Neural cell (in vitro differentiated cells): ENCODE measurements at regions not wholly inside any gene's neighbourhood (a gene's known extent, or its start where the extent isn't known, plus 50 kb on each side); places are given as distances from the start of the nearest gene placed in this dataset.
"Not testable (repeated sequence)": the region's sequence is repeated elsewhere in the genome, so short reads cannot be mapped to it uniquely, and the experiment has no call there.

Experiments
- H2AFZ ChIP-seq: fragments of 200-600, 300-800 bp; sonication (generic), shearing (Covaris generic); 2 replicates; pipeline ENCODE4 v1.6.0; 2014; ENCODE audit warnings: low read depth, mild to moderate bottlenecking, antibody characterized with exemption, low read length, moderate library complexity
- H3F3A ChIP-seq: fragments of 200-600 bp; shearing (Covaris generic); 2 replicates; pipeline ENCODE4 v1.6.1; 2016; ENCODE audit warnings: mild to moderate bottlenecking, moderate library complexity, mixed read lengths, antibody characterized with exemption, low read length; ENCODE audit not compliant: insufficient read depth, poor library complexity, severe bottlenecking
- H3K27ac ChIP-seq: fragments of 200-600, 300-800 bp; sonication (generic), shearing (Covaris generic); 2 replicates; pipeline ENCODE4 v1.5.1; 2014; ENCODE audit warnings: mild to moderate bottlenecking, low read length, moderate library complexity
- H3K27me3 ChIP-seq: fragments of 300-800, 200-600 bp; sonication (generic), shearing (Covaris generic); 2 replicates; pipeline ENCODE4 v1.6.0; 2014; ENCODE audit warnings: mild to moderate bottlenecking, low read depth, low read length, moderate library complexity; ENCODE audit not compliant: insufficient read depth
- H3K36me3 ChIP-seq: fragments of 300-800, 200-600 bp; sonication (generic), shearing (Covaris generic); 2 replicates; pipeline ENCODE4 v1.5.1; 2014; ENCODE audit warnings: mild to moderate bottlenecking, antibody characterized with exemption, low read length, moderate library complexity; ENCODE audit not compliant: insufficient read depth
- H3K4me2 ChIP-seq: fragments of 300-800, 200-600 bp; sonication (generic), shearing (Covaris generic); 2 replicates; pipeline ENCODE4 v1.6.0; 2014; ENCODE audit warnings: mild to moderate bottlenecking, low read length
- H3K4me3 ChIP-seq: fragments of 300-800, 200-600 bp; sonication (generic), shearing (Covaris generic); 2 replicates; pipeline ENCODE4 v1.5.1; 2014; ENCODE audit warnings: mild to moderate bottlenecking, low read length, moderate library complexity
- H3K79me2 ChIP-seq: fragments of 200-600 bp; shearing (Covaris generic); replicated peaks from 2 replicates; pipeline ENCODE4 v1.6.0; 2014; ENCODE audit warnings: mild to moderate bottlenecking, low read length, moderate library complexity; ENCODE audit not compliant: insufficient read depth
- H3K9ac ChIP-seq: fragments of 300-800, 200-600 bp; sonication (generic), shearing (Covaris generic); 2 replicates; pipeline ENCODE4 v1.6.1; 2016; ENCODE audit warnings: mild to moderate bottlenecking, low read length, mixed read lengths
- H3K9me2 ChIP-seq: fragments of 200-600 bp; shearing (Covaris generic); 2 replicates; pipeline ENCODE4 v1.6.1; 2016; ENCODE audit warnings: mild to moderate bottlenecking, low read length, mixed read lengths; ENCODE audit not compliant: insufficient read depth
- H3K9me3 ChIP-seq: fragments of 200-600, 300-800 bp; sonication (generic), shearing (Covaris generic); 2 replicates; pipeline ENCODE4 v1.6.1; 2016; ENCODE audit warnings: mild to moderate bottlenecking, mixed run types, low read length, moderate library complexity, mixed read lengths
- H4K20me1 ChIP-seq: fragments of 200-600 bp; shearing (Covaris generic); 2 replicates; pipeline ENCODE4 v1.6.1; 2016; ENCODE audit warnings: mild to moderate bottlenecking, mixed run types; ENCODE audit not compliant: insufficient read depth
- EP300 ChIP-seq: fragments of 450-650 bp; conservative IDR thresholded peaks from 2 replicates; pipeline ENCODE4 v1.6.1; 2014; ENCODE audit warnings: antibody characterized with exemption, mild to moderate bottlenecking, moderate library complexity; ENCODE audit not compliant: poor library complexity, severe bottlenecking
- EZH2 ChIP-seq: fragments of 200-600, 300-800 bp; shearing (Covaris generic), sonication (generic); IDR thresholded peaks from 2 replicates; pipeline ENCODE4 v1.6.1; 2014; ENCODE audit warnings: antibody characterized with exemption, low read length, borderline replicate concordance, mild to moderate bottlenecking; ENCODE audit not compliant: insufficient read depth, poor library complexity, severe bottlenecking
- MXI1 ChIP-seq: fragments of 450-650 bp; conservative IDR thresholded peaks from 2 replicates; pipeline ENCODE4 v1.6.1; 2014; ENCODE audit warnings: antibody characterized with exemption, mild to moderate bottlenecking; ENCODE audit not compliant: poor library complexity, severe bottlenecking
- POLR2AphosphoS5 ChIP-seq: IDR thresholded peaks from 2 replicates; pipeline ENCODE4 v1.6.1; 2012
- RAD21 ChIP-seq: fragments of 450-650 bp; conservative IDR thresholded peaks from 2 replicates; pipeline ENCODE4 v1.6.1; 2014; ENCODE audit warnings: antibody characterized with exemption, mild to moderate bottlenecking, moderate library complexity
- SMC3 ChIP-seq: fragments of 450-650 bp; conservative IDR thresholded peaks from 2 replicates; pipeline ENCODE4 v1.6.1; 2014; ENCODE audit warnings: antibody characterized with exemption, mild to moderate bottlenecking, moderate library complexity; ENCODE audit not compliant: poor library complexity
- TAF1 ChIP-seq: IDR thresholded peaks from 2 replicates; pipeline ENCODE4 v1.6.1; 2012; ENCODE audit warnings: low read depth
- TF ChIP-seq, protein P1 (sequence below): IDR thresholded peaks from 2 replicates; pipeline ENCODE4 v1.6.1; 2012; ENCODE audit warnings: borderline replicate concordance
- TF ChIP-seq, protein P2 (sequence below): fragments of 450-650 bp; IDR thresholded peaks from 2 replicates; pipeline ENCODE4 v1.5.1; 2014; ENCODE audit warnings: antibody characterized with exemption, mild to moderate bottlenecking, moderate library complexity; ENCODE audit not compliant: poor library complexity, severe bottlenecking

DNA sequence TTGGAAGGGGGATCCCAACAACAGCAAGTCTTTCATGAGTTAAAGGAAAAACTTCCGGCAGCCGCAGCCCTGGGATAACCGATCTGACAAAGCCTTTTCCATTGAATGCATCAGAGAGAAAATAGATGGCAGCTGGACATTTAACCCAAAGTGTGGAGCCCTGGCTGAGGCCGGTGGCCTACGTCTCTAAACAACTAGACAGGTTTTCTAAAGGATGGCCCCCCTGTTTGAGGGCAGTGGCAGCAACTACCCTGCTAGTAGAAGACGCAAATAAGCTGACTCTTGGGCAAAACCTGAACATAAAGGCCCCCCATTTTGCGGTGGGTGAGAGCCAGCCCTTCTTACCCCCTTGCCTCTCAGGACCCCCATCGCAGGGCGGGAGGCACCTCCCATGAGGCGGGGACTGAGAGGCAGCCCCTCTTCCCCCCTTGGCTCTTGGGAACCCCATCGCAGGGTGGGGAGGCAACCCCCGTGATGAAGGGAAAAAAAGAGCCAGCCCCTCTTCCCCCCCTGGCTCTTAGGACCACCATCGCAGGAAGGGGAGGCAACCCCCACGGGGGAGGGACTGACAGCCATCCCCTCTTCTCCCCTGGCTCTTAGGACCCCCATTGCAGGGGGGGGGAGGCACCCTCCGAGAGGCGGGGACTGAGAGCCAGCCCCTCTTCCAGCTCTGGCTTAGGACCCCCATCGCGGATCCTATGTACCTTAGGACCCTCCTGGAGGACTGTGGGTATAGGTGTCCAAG lies 2422.9 kb upstream of the PCDH20 start:
- no peak overlapping the region for H3K9ac ChIP-seq
- no peak overlapping the region for H3K27ac ChIP-seq
- no peak overlapping the region for H2AFZ ChIP-seq
- H3K27me3 ChIP-seq = no peaks in the 10 kb centered on the region
- no peak overlapping the region for H3K4me2 ChIP-seq
- no peaks in the 10 kb centered on the region for H3K9me3 ChIP-seq
- H3K79me2 ChIP-seq = no peaks in the 10 kb centered on the region
- TF ChIP-seq POLR2AphosphoS5 = no peak
- no peak for TF ChIP-seq TAF1
- TF ChIP-seq RAD21 = no peak
- no peak for TF ChIP-seq MXI1
- TF ChIP-seq, protein P1, sequence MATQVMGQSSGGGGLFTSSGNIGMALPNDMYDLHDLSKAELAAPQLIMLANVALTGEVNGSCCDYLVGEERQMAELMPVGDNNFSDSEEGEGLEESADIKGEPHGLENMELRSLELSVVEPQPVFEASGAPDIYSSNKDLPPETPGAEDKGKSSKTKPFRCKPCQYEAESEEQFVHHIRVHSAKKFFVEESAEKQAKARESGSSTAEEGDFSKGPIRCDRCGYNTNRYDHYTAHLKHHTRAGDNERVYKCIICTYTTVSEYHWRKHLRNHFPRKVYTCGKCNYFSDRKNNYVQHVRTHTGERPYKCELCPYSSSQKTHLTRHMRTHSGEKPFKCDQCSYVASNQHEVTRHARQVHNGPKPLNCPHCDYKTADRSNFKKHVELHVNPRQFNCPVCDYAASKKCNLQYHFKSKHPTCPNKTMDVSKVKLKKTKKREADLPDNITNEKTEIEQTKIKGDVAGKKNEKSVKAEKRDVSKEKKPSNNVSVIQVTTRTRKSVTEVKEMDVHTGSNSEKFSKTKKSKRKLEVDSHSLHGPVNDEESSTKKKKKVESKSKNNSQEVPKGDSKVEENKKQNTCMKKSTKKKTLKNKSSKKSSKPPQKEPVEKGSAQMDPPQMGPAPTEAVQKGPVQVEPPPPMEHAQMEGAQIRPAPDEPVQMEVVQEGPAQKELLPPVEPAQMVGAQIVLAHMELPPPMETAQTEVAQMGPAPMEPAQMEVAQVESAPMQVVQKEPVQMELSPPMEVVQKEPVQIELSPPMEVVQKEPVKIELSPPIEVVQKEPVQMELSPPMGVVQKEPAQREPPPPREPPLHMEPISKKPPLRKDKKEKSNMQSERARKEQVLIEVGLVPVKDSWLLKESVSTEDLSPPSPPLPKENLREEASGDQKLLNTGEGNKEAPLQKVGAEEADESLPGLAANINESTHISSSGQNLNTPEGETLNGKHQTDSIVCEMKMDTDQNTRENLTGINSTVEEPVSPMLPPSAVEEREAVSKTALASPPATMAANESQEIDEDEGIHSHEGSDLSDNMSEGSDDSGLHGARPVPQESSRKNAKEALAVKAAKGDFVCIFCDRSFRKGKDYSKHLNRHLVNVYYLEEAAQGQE = no peak
- no peak for TF ChIP-seq EZH2
- TF ChIP-seq EP300 = no peak
- TF ChIP-seq, protein P2, sequence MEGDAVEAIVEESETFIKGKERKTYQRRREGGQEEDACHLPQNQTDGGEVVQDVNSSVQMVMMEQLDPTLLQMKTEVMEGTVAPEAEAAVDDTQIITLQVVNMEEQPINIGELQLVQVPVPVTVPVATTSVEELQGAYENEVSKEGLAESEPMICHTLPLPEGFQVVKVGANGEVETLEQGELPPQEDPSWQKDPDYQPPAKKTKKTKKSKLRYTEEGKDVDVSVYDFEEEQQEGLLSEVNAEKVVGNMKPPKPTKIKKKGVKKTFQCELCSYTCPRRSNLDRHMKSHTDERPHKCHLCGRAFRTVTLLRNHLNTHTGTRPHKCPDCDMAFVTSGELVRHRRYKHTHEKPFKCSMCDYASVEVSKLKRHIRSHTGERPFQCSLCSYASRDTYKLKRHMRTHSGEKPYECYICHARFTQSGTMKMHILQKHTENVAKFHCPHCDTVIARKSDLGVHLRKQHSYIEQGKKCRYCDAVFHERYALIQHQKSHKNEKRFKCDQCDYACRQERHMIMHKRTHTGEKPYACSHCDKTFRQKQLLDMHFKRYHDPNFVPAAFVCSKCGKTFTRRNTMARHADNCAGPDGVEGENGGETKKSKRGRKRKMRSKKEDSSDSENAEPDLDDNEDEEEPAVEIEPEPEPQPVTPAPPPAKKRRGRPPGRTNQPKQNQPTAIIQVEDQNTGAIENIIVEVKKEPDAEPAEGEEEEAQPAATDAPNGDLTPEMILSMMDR = no peak
- TF ChIP-seq SMC3 = no peak
- H3K36me3 ChIP-seq = no peaks in the 10 kb centered on the region
- H4K20me1 ChIP-seq = no peaks in the 10 kb centered on the region
- H3K4me3 ChIP-seq = no peak overlapping the region
- no peaks in the 10 kb centered on the region for H3K9me2 ChIP-seq
- no peaks in the 10 kb centered on the region for H3F3A ChIP-seq

DNA sequence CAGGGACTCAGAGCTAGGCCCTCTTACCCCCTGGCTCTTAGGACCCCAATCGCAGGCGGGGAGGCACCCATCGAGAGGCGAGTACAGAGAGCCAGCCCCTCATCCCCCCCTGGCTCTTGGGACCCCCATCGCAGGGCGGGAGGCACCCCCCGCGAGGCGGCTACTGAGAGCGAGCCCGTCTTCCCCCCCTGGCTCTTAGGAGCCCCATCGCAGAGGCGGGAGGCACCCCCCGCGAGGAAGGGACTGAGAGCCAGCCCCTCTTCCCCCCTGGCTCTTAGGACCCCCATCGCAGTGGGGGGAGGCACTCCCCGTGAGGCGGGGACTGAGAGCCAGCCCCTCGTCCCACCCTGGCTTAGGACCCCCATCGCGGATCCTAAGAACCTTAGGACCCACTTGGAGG lies 2422.1 kb upstream of the PCDH20 start:
- not testable (repeated sequence) for H3K79me2 ChIP-seq, H4K20me1 ChIP-seq, H3F3A ChIP-seq, H3K9me3 ChIP-seq, H3K27me3 ChIP-seq, H3K4me3 ChIP-seq, H3K9me2 ChIP-seq, H3K36me3 ChIP-seq, H3K9ac ChIP-seq, H2AFZ ChIP-seq, H3K4me2 ChIP-seq, H3K27ac ChIP-seq

DNA sequence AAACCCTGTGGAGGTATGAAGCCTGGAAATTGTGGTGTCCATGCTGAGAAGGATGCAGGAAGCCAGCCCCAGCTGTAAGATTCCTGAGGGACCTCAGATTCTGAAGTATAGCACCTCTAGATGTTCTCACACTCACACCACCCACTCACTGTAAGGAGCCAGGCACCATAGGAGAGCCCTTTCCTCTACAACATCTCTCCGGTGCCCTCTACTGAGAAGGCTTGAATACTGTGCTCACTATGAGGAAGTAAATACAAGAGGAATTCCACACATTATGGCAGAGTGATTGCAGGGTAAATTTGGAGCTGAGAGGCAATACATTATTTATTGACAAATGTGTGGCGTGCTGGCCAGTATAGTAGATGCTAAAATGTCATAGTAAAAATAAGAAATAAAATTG lies 2414.0 kb upstream of the PCDH20 start:
- not testable (repeated sequence) for H3K9ac ChIP-seq, H4K20me1 ChIP-seq, H3K9me2 ChIP-seq, H3K79me2 ChIP-seq, H3K9me3 ChIP-seq, H3K27me3 ChIP-seq, H3K4me2 ChIP-seq, H3K27ac ChIP-seq, H3K36me3 ChIP-seq, H3F3A ChIP-seq, H3K4me3 ChIP-seq, H2AFZ ChIP-seq

DNA sequence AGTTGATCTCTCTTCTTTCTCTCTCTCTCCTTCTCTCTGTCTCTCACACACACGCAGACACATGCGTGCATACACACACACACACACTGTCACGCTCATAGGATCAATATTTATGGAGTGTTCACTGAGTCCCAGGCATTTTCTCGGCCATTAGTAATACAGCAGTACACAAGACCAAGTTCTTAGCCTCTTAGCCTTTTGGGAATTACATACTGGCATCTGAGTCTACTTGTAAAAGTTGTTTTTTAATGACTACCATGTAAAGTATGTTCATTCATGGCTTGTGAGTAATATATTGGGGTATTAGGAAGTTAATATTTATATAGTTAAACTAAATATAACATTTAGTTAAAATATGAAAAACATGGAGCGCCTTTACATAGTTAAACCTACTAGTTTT lies 2406.1 kb upstream of the PCDH20 start:
- not testable (repeated sequence) for H3K27ac ChIP-seq, H3K27me3 ChIP-seq, H3K9me3 ChIP-seq, H3K36me3 ChIP-seq, H3K4me2 ChIP-seq, H3K9ac ChIP-seq, H3K79me2 ChIP-seq, H2AFZ ChIP-seq, H3K9me2 ChIP-seq, H3F3A ChIP-seq, H3K4me3 ChIP-seq, H4K20me1 ChIP-seq

DNA sequence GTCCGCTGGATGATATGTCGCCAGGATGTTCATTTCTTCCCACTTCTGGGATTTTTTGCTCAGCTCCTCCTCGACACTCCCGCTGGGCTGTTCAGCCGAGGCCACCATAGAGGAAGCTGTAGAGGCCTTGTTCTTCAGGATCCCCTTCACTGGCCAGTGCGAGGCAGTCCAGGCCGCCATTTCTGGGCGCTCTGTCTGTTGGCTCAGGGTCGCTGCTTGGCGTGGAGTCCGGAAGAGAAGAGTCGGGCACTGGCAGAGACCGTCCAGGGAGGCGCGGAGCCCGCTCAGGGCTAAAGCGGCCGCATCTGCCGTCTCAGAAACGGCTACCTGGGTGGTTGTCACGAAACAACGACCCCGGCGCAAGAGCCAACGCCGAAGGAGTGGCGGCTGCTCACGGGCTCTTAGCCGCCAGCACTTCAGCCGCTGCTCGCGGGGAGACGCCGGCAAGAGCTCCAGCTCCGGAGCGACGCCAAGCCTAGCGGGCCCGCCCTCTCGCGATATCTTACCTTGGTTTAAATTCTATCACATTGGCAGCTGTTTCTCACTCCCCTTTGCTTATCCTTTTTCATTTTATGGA lies 2395.9 kb upstream of the PCDH20 start:
- not testable (repeated sequence) for H3K9me2 ChIP-seq, H3K9me3 ChIP-seq, H3K79me2 ChIP-seq, H2AFZ ChIP-seq, H3K9ac ChIP-seq, H3K27me3 ChIP-seq, H3K4me2 ChIP-seq, H3K27ac ChIP-seq, H3F3A ChIP-seq, H3K36me3 ChIP-seq, H4K20me1 ChIP-seq, H3K4me3 ChIP-seq
